H9 (cell line): ENCODE measurements at regions not wholly inside any gene's neighbourhood (a gene's known extent, or its start where the extent isn't known, plus 50 kb on each side); places are given as distances from the start of the nearest gene placed in this dataset.

Experiments used
- DNase-seq: peaks from one replicate; pipeline ENCODE4 v3.0.0-alpha.2; 2017
- H2AFZ ChIP-seq: one replicate; pipeline ENCODE4 v1.6.1; 2013; ENCODE audit warnings: mild to moderate bottlenecking, low read length, control low read depth, moderate library complexity
- H2AK5ac ChIP-seq: 2 replicates; pipeline ENCODE4 v1.6.1; 2013; ENCODE audit warnings: low read length, control low read depth, mixed read lengths; ENCODE audit not compliant: insufficient read length
- H2BK120ac ChIP-seq: one replicate; pipeline ENCODE4 v1.6.1; 2013; ENCODE audit warnings: low read depth, mild to moderate bottlenecking, low read length, control low read depth, inconsistent platforms; ENCODE audit not compliant: poor library complexity, severe bottlenecking
- H2BK12ac ChIP-seq: 2 replicates; pipeline ENCODE4 v1.6.1; 2013; ENCODE audit warnings: low read length, control low read depth, mixed read lengths, low read depth; ENCODE audit not compliant: insufficient read length
- H2BK15ac ChIP-seq: 2 replicates; pipeline ENCODE4 v1.6.1; 2013; ENCODE audit warnings: low read depth, low read length, control low read depth
- H2BK20ac ChIP-seq: one replicate; pipeline ENCODE4 v1.6.1; 2013; ENCODE audit warnings: low read depth, mild to moderate bottlenecking, low read length, control low read depth, inconsistent platforms; ENCODE audit not compliant: poor library complexity, severe bottlenecking
- H2BK5ac ChIP-seq: 2 replicates; pipeline ENCODE4 v1.6.1; 2013; ENCODE audit warnings: low read length, control low read depth, mixed read lengths; ENCODE audit not compliant: insufficient read length
- H3K14ac ChIP-seq: 2 replicates; pipeline ENCODE4 v1.6.1; 2013; ENCODE audit warnings: low read length, control low read depth; ENCODE audit not compliant: insufficient read depth
- H3K18ac ChIP-seq: 2 replicates; pipeline ENCODE4 v1.6.1; 2013; ENCODE audit warnings: low read depth, mild to moderate bottlenecking, mixed read lengths, low read length, control low read depth; ENCODE audit not compliant: insufficient read length
- H3K23ac ChIP-seq: 2 replicates; pipeline ENCODE4 v1.6.1; 2013; ENCODE audit warnings: low read length, control low read depth, mixed read lengths, low read depth; ENCODE audit not compliant: insufficient read length
- H3K23me2 ChIP-seq: 2 replicates; pipeline ENCODE4 v1.6.1; 2013; ENCODE audit warnings: low read depth, mild to moderate bottlenecking, mixed read lengths, low read length, control low read depth; ENCODE audit not compliant: insufficient read length, poor library complexity, severe bottlenecking
- H3K27ac ChIP-seq: 2 replicates; pipeline ENCODE4 v1.5.1; 2013; ENCODE audit warnings: low read length, control low read depth, mixed read lengths, low read depth; ENCODE audit not compliant: insufficient read length
- H3K27me3 ChIP-seq: 2 replicates; pipeline ENCODE4 v1.6.1; 2013; ENCODE audit warnings: low read length, control low read depth, inconsistent platforms; ENCODE audit not compliant: insufficient read depth
- H3K4ac ChIP-seq: 2 replicates; pipeline ENCODE4 v1.6.1; 2013; ENCODE audit warnings: low read depth, mild to moderate bottlenecking, control low read depth, inconsistent platforms, low read length, moderate library complexity
- H3K4me1 ChIP-seq: 2 replicates; pipeline ENCODE4 v1.6.1; 2013; ENCODE audit warnings: low read length, control low read depth, inconsistent platforms; ENCODE audit not compliant: insufficient read depth
- H3K4me2 ChIP-seq: 2 replicates; pipeline ENCODE4 v1.6.1; 2013; ENCODE audit warnings: low read length, control low read depth, mixed read lengths; ENCODE audit not compliant: insufficient read length, insufficient read depth
- H3K56ac ChIP-seq: 2 replicates; pipeline ENCODE4 v1.6.1; 2013; ENCODE audit warnings: low read depth, mild to moderate bottlenecking, mixed read lengths, low read length, control low read depth; ENCODE audit not compliant: insufficient read length
- H3K79me1 ChIP-seq: 2 replicates; pipeline ENCODE4 v1.6.1; 2013; ENCODE audit warnings: low read depth, mild to moderate bottlenecking, moderate library complexity, low read length, control low read depth, inconsistent platforms; ENCODE audit not compliant: insufficient read depth, poor library complexity, severe bottlenecking
- H3K79me2 ChIP-seq: 2 replicates; pipeline ENCODE4 v1.6.1; 2013; ENCODE audit warnings: low read length, control low read depth, inconsistent platforms; ENCODE audit not compliant: insufficient read depth
- H3K9ac ChIP-seq: 2 replicates; pipeline ENCODE4 v1.6.1; 2013; ENCODE audit warnings: low read length, control low read depth, mixed read lengths; ENCODE audit not compliant: insufficient read length; ENCODE audit errors: extremely low read depth
- H3K9me3 ChIP-seq: one replicate; pipeline ENCODE4 v1.6.1; 2013; ENCODE audit warnings: low read depth, low read length, inconsistent platforms; ENCODE audit not compliant: control insufficient read depth
- H3T11ph ChIP-seq: one replicate; pipeline ENCODE4 v1.6.1; 2013; ENCODE audit warnings: mild to moderate bottlenecking, low read length, control low read depth, inconsistent platforms
- H4K20me1 ChIP-seq: one replicate; pipeline ENCODE4 v1.6.1; 2013; ENCODE audit not compliant: control insufficient read depth, insufficient read length, insufficient read depth
- H4K5ac ChIP-seq: 2 replicates; pipeline ENCODE4 v1.6.1; 2013; ENCODE audit warnings: low read depth, mild to moderate bottlenecking, mixed read lengths, low read length, control low read depth; ENCODE audit not compliant: insufficient read length
- H4K8ac ChIP-seq: replicated peaks from 2 replicates; pipeline ENCODE4 v1.6.1; 2013; ENCODE audit warnings: low read length, control low read depth, mixed read lengths, low read depth; ENCODE audit not compliant: insufficient read length
- H4K91ac ChIP-seq: 2 replicates; pipeline ENCODE4 v1.6.1; 2013; ENCODE audit warnings: low read depth, mild to moderate bottlenecking, moderate library complexity, mixed read lengths, low read length, control low read depth; ENCODE audit not compliant: insufficient read length
- H3K27ac Mint-ChIP-seq, 3 experiments: 2 replicates in 2 of 3; 3 replicates in 1 of 3; pipeline ENCODE4 v1.8.0; 2020 to 2021; ENCODE audit warnings: mixed read lengths in 3 of 3, mild to moderate bottlenecking in 1 of 3, moderate library complexity in 1 of 3
- H3K27me3 Mint-ChIP-seq: 2 replicates; pipeline ENCODE4 v1.8.0; 2021; ENCODE audit warnings: low read depth, mild to moderate bottlenecking, moderate library complexity, mixed read lengths
- H3K36me3 Mint-ChIP-seq, 3 experiments: 2 replicates in 2 of 3; 3 replicates in 1 of 3; pipeline ENCODE4 v1.8.0; 2020 to 2021; ENCODE audit warnings: low read depth in 3 of 3, mixed read lengths in 3 of 3; ENCODE audit not compliant: insufficient read depth in 1 of 3
- H3K4me1 Mint-ChIP-seq, 2 experiments: 2 replicates each; pipeline ENCODE4 v1.8.0; 2020; ENCODE audit warnings: mixed read lengths in 2 of 2
- H3K4me3 Mint-ChIP-seq, 2 experiments: 2 replicates in 1 of 2; 3 replicates in 1 of 2; pipeline ENCODE4 v1.8.0; 2020 to 2021; ENCODE audit warnings: mild to moderate bottlenecking in 2 of 2, mixed read lengths in 2 of 2, moderate library complexity in 1 of 2
- H3K9me3 Mint-ChIP-seq, 2 experiments: 2 replicates in 1 of 2; 3 replicates in 1 of 2; pipeline ENCODE4 v1.8.0; 2020; ENCODE audit warnings: mild to moderate bottlenecking in 2 of 2, mixed read lengths in 2 of 2, moderate library complexity in 1 of 2
- CTCF ChIP-seq: fragments of 200-600 bp; sonication (generic); conservative IDR thresholded peaks from 3 replicates; pipeline ENCODE4 v1.8.0; 2021; ENCODE audit warnings: antibody characterized with exemption, mild to moderate bottlenecking
- WGBS: extraction: QIAGEN DNeasy Blood & Tissue Kit; methylation state at CpG from one replicate; pipeline ENCODE4 v1.1.7; 2013; ENCODE audit warnings: missing lambda C conversion rate, low lambda C conversion rate, mixed read lengths; ENCODE audit not compliant: insufficient read length; ENCODE audit errors: extremely low coverage; 5-methylcytosine and 5-hydroxymethylcytosine counted together

GRCh38 chr9:111154081-111154562 is 115.9 kb upstream of the LPAR1 start:
- H3K4me1 ChIP-seq = no peaks in the 10 kb centered on the region
- no peaks in the 10 kb centered on the region for H3K23me2 ChIP-seq
- Mint-ChIP-seq H3K27ac (peak overlapping the region in 1 of 3 experiments; percentile 62; a peak in 1 of 7 replicates), H3K27me3 (no peaks in the 10 kb centered on the region), H3K4me1 (no peaks in the 10 kb centered on the region), H3K9me3 (no peaks in the 10 kb centered on the region), H3K36me3 (no peaks in the 10 kb centered on the region), H3K4me3 (no peak overlapping the region)
- no peak overlapping the region for H2BK120ac ChIP-seq
- no CpG with 5 or more reads among the region's 1 CpG for WGBS
- H4K20me1 ChIP-seq = no peaks in the 10 kb centered on the region
- no peak overlapping the region for H2BK15ac ChIP-seq
- no peak overlapping the region for H2AFZ ChIP-seq
- H3K18ac ChIP-seq = no peak overlapping the region
- no peak overlapping the region for H3K9ac ChIP-seq
- no peak for DNase-seq
- no peak overlapping the region for H2BK20ac ChIP-seq
- H4K8ac ChIP-seq = no peak overlapping the region
- H3K27ac ChIP-seq = no peak overlapping the region
- H3K79me2 ChIP-seq = no peaks in the 10 kb centered on the region
- no peaks in the 10 kb centered on the region for H3K9me3 ChIP-seq
- H2BK12ac ChIP-seq = no peak overlapping the region
- no peak overlapping the region for H3K4me2 ChIP-seq
- H3K27me3 ChIP-seq = no peaks in the 10 kb centered on the region
- H3K79me1 ChIP-seq = no peaks in the 10 kb centered on the region
- H2BK5ac ChIP-seq = no peak overlapping the region
- no peak overlapping the region for H3K4ac ChIP-seq
- H3K23ac ChIP-seq = no peak overlapping the region
- peak overlapping the region; percentile 57; the same call in 1 of the 2 replicates for H3K14ac ChIP-seq
- H3T11ph ChIP-seq = no peak overlapping the region
- no peak overlapping the region for H2AK5ac ChIP-seq
- no peak overlapping the region for H3K56ac ChIP-seq
- TF ChIP-seq CTCF = no peak
- no peak overlapping the region for H4K91ac ChIP-seq
- no peak overlapping the region for H4K5ac ChIP-seq
